ENCODE measurements at regions not wholly inside any gene's neighbourhood (a gene's known extent, or its start where the extent isn't known, plus 50 kb on each side); places are given as distances from the start of the nearest gene placed in this dataset. TPM values are rescaled to one million over a fixed set of nuclear protein-coding genes. Genes with fewer than 3 reads are reported as not detected.

- peak overlapping the region; percentile 67 for H3K27ac ChIP-seq
- peaks cover 16% of the 10 kb centered on the region for H3K4me1 ChIP-seq
- no peak for DNase-seq (ENCODE audit: extremely low spot score in 2 of 2)
- no peaks in the 10 kb centered on the region for H3K9me3 ChIP-seq
- intact Hi-C loops (cut with DNase I): no loop called here
- no peaks in the 10 kb centered on the region for H3K27me3 ChIP-seq
- TF ChIP-seq POLR2A (IDR thresholded peaks at IDR 0.05) (no peak), CTCF (IDR thresholded peaks at IDR 0.05) (no peak), POLR2AphosphoS5 (IDR thresholded peaks at IDR 0.05; ENCODE audit: insufficient read depth in 1 of 2, low read depth in 1 of 2) (no peak)
- no peaks in the 10 kb centered on the region for H3K36me3 ChIP-seq
- no peak overlapping the region for H3K4me3 ChIP-seq
These were observed 53.5 kb upstream of the DIO3 start for GRCh38 chr14:101507836-101508150.

- DNase-seq (ENCODE audit: extremely low spot score in 2 of 2): no peak
- Histone ChIP-seq H3K4me3 (no peak overlapping the region), H3K9me3 (no peaks in the 10 kb centered on the region), H3K27ac (no peak overlapping the region), H3K36me3 (no peaks in the 10 kb centered on the region), H3K4me1 (peaks cover 16% of the 10 kb centered on the region), H3K27me3 (no peaks in the 10 kb centered on the region)
- intact Hi-C loops (cut with DNase I): no loop called here
- TF ChIP-seq POLR2AphosphoS5 (IDR thresholded peaks at IDR 0.05; ENCODE audit: insufficient read depth in 1 of 2, low read depth in 1 of 2): no peak
- TF ChIP-seq CTCF (IDR thresholded peaks at IDR 0.05): no peak
- TF ChIP-seq POLR2A (IDR thresholded peaks at IDR 0.05): no peak
These were observed 52.9 kb upstream of the DIO3 start for GRCh38 chr14:101508196-101508947.

GRCh38 chr14:101508948-101509729 lies 52.2 kb upstream of the DIO3 start:
- DNase-seq (ENCODE audit: extremely low spot score in 2 of 2): no peak
- H3K27me3 ChIP-seq: no peaks in the 10 kb centered on the region
- intact Hi-C loops (cut with DNase I): no loop called here

GRCh38 chr14:101509730-101510371 lies 51.4 kb upstream of the DIO3 start:
- no peaks in the 10 kb centered on the region for H3K36me3 ChIP-seq
- H3K4me1 ChIP-seq: peaks cover 16% of the 10 kb centered on the region
- TF ChIP-seq POLR2AphosphoS5 (IDR thresholded peaks at IDR 0.05; ENCODE audit: insufficient read depth in 1 of 2, low read depth in 1 of 2): no peak
- no peak for TF ChIP-seq POLR2A (IDR thresholded peaks at IDR 0.05)
- no peak for TF ChIP-seq CTCF (IDR thresholded peaks at IDR 0.05)
- H3K27ac ChIP-seq: no peak overlapping the region
- intact Hi-C loops (cut with DNase I): no loop called here
- DNase-seq (ENCODE audit: extremely low spot score in 2 of 2): no peak
- H3K4me3 ChIP-seq: no peak overlapping the region
- no peaks in the 10 kb centered on the region for H3K9me3 ChIP-seq
- no peaks in the 10 kb centered on the region for H3K27me3 ChIP-seq

More at GRCh38 chr14:101508948-101509729, 52.2 kb upstream of the DIO3 start:
- Histone ChIP-seq H3K36me3 (no peaks in the 10 kb centered on the region), H3K27ac (no peak overlapping the region), H3K4me3 (no peak overlapping the region), H3K9me3 (no peaks in the 10 kb centered on the region), H3K4me1 (peaks cover 16% of the 10 kb centered on the region)
- TF ChIP-seq POLR2AphosphoS5 (IDR thresholded peaks at IDR 0.05; ENCODE audit: insufficient read depth in 1 of 2, low read depth in 1 of 2) (peak in 1 of 2 donors; percentile 39), POLR2A (IDR thresholded peaks at IDR 0.05) (no peak)

GRCh38 chr14:101511199-101511598 lies 50.1 kb upstream of the DIO3 start:
- no peak overlapping the region for H3K27ac ChIP-seq
- no peaks in the 10 kb centered on the region for H3K36me3 ChIP-seq
- DNase-seq (ENCODE audit: extremely low spot score in 2 of 2): no peak
- peaks cover 13% of the 10 kb centered on the region for H3K4me1 ChIP-seq
- H3K9me3 ChIP-seq: no peaks in the 10 kb centered on the region
- no peak overlapping the region for H3K4me3 ChIP-seq
- TF ChIP-seq POLR2A (IDR thresholded peaks at IDR 0.05) (no peak), CTCF (IDR thresholded peaks at IDR 0.05) (no peak)
- H3K27me3 ChIP-seq: no peaks in the 10 kb centered on the region
- intact Hi-C loops (cut with DNase I): no loop called here

MicroRNAs encoded in the stretch of these regions (microRNA counts, 767-probe panel; counts per million panel counts)
- 238 to 261 counts per million in 2 donors for microRNA hsa-miR-1185-5p
- microRNA hsa-miR-1193: 238 to 261 counts per million in 2 donors
- microRNA hsa-miR-1197: 238 to 261 counts per million in 2 donors
- 261 to 2,447 counts per million in 2 donors for microRNA hsa-miR-134
- 238 to 2,016 counts per million in 2 donors for microRNA hsa-miR-154-5p
- microRNA hsa-miR-299-3p: 238 to 261 counts per million in 2 donors
- 238 to 261 counts per million in 2 donors for microRNA hsa-miR-299-5p
- 238 to 261 counts per million in 2 donors for microRNA hsa-miR-300
- microRNA hsa-miR-323a-3p: 238 to 261 counts per million in 2 donors
- 238 to 261 counts per million in 2 donors for microRNA hsa-miR-323a-5p
- 238 to 261 counts per million in 2 donors for microRNA hsa-miR-323b-3p
- 238 to 261 counts per million in 2 donors for microRNA hsa-miR-323b-5p
- 238 to 261 counts per million in 2 donors for microRNA hsa-miR-329
- microRNA hsa-miR-369-3p: 238 to 261 counts per million in 2 donors
- microRNA hsa-miR-369-5p: 238 to 261 counts per million in 2 donors
- 5,004 to 5,357 counts per million in 2 donors for microRNA hsa-miR-376a-3p
- 261 to 2,527 counts per million in 2 donors for microRNA hsa-miR-376b
- microRNA hsa-miR-376c: 4,058 to 4,246 counts per million in 2 donors
- 238 to 261 counts per million in 2 donors for microRNA hsa-miR-377-3p
- microRNA hsa-miR-379-5p: 238 to 2,950 counts per million in 2 donors
- microRNA hsa-miR-380-3p: 238 to 261 counts per million in 2 donors
- microRNA hsa-miR-381: 238 to 261 counts per million in 2 donors
- 3,241 to 4,294 counts per million in 2 donors for microRNA hsa-miR-382-5p
- 899 to 2,328 counts per million in 2 donors for microRNA hsa-miR-409-3p
- microRNA hsa-miR-409-5p: 238 to 261 counts per million in 2 donors
- microRNA hsa-miR-410: 238 to 261 counts per million in 2 donors
- microRNA hsa-miR-411-5p: 3,003 to 4,182 counts per million in 2 donors
- microRNA hsa-miR-412: 238 to 261 counts per million in 2 donors
- 3,460 to 3,519 counts per million in 2 donors for microRNA hsa-miR-485-3p
- 1,786 to 2,502 counts per million in 2 donors for microRNA hsa-miR-485-5p
- microRNA hsa-miR-487a: 238 to 261 counts per million in 2 donors
- microRNA hsa-miR-487b: 261 to 2,619 counts per million in 2 donors
- 884 to 2,685 counts per million in 2 donors for microRNA hsa-miR-494
- microRNA hsa-miR-495: 3,638 to 4,332 counts per million in 2 donors
- microRNA hsa-miR-496: 238 to 261 counts per million in 2 donors
- 238 to 261 counts per million in 2 donors for microRNA hsa-miR-539-5p
- microRNA hsa-miR-541-3p: 238 to 261 counts per million in 2 donors
- microRNA hsa-miR-543: 238 to 1,257 counts per million in 2 donors
- microRNA hsa-miR-544a: 1,257 to 2,222 counts per million in 2 donors
- microRNA hsa-miR-654-3p: 238 to 261 counts per million in 2 donors
- microRNA hsa-miR-654-5p: 238 to 261 counts per million in 2 donors
- microRNA hsa-miR-655: 238 to 261 counts per million in 2 donors
- microRNA hsa-miR-656: 238 to 261 counts per million in 2 donors
- microRNA hsa-miR-668: 238 to 261 counts per million in 2 donors
- 238 to 1,506 counts per million in 2 donors for microRNA hsa-miR-758
- microRNA hsa-miR-889: 238 to 261 counts per million in 2 donors

Small RNA genes lying in the stretch of these regions (microRNA-seq; reads per million reads assigned to microRNA genes)
- gene MIR1185-1 (ENCODE audit: borderline number of aligned reads, borderline replicate concordance): 8.1 reads per million, percentile 18 among the genes with 10 or more reads in this experiment
- not detected for gene MIR1185-2 (ENCODE audit: borderline number of aligned reads, borderline replicate concordance)
- gene MIR1193 (ENCODE audit: borderline number of aligned reads, borderline replicate concordance): not detected
- gene MIR1197 (ENCODE audit: borderline number of aligned reads, borderline replicate concordance): not detected
- 94.3 reads per million, percentile 52 among the genes with 10 or more reads in this experiment for gene MIR134 (ENCODE audit: borderline number of aligned reads, borderline replicate concordance)
- 105 reads per million, percentile 54 among the genes with 10 or more reads in this experiment for gene MIR154 (ENCODE audit: borderline number of aligned reads, borderline replicate concordance)
- gene MIR299 (ENCODE audit: borderline number of aligned reads, borderline replicate concordance): 153 reads per million, percentile 58 among the genes with 10 or more reads in this experiment
- not detected for gene MIR300 (ENCODE audit: borderline number of aligned reads, borderline replicate concordance)
- 16.8 reads per million, percentile 29 among the genes with 10 or more reads in this experiment for gene MIR323A (ENCODE audit: borderline number of aligned reads, borderline replicate concordance)
- not detected for gene MIR323B (ENCODE audit: borderline number of aligned reads, borderline replicate concordance)
- not detected for gene MIR329-1 (ENCODE audit: borderline number of aligned reads, borderline replicate concordance)
- gene MIR329-2 (ENCODE audit: borderline number of aligned reads, borderline replicate concordance): not detected
- 335 reads per million, percentile 66 among the genes with 10 or more reads in this experiment for gene MIR369 (ENCODE audit: borderline number of aligned reads, borderline replicate concordance)
- gene MIR376A1 (ENCODE audit: borderline number of aligned reads, borderline replicate concordance): 1.9 reads per million
- gene MIR376A2 (ENCODE audit: borderline number of aligned reads, borderline replicate concordance): not detected
- 19.1 reads per million, percentile 32 among the genes with 10 or more reads in this experiment for gene MIR376B (ENCODE audit: borderline number of aligned reads, borderline replicate concordance)
- gene MIR376C (ENCODE audit: borderline number of aligned reads, borderline replicate concordance): 851 reads per million, percentile 76 among the genes with 10 or more reads in this experiment
- gene MIR377 (ENCODE audit: borderline number of aligned reads, borderline replicate concordance): 18.7 reads per million, percentile 31 among the genes with 10 or more reads in this experiment
- gene MIR379 (ENCODE audit: borderline number of aligned reads, borderline replicate concordance): 351 reads per million, percentile 67 among the genes with 10 or more reads in this experiment
- gene MIR380 (ENCODE audit: borderline number of aligned reads, borderline replicate concordance): not detected
- 107 reads per million, percentile 55 among the genes with 10 or more reads in this experiment for gene MIR381 (ENCODE audit: borderline number of aligned reads, borderline replicate concordance)
- gene MIR382 (ENCODE audit: borderline number of aligned reads, borderline replicate concordance): 444 reads per million, percentile 70 among the genes with 10 or more reads in this experiment
- gene MIR409 (ENCODE audit: borderline number of aligned reads, borderline replicate concordance): 420 reads per million, percentile 69 among the genes with 10 or more reads in this experiment
- gene MIR411 (ENCODE audit: borderline number of aligned reads, borderline replicate concordance): 502 reads per million, percentile 71 among the genes with 10 or more reads in this experiment
- 4.3 reads per million for gene MIR412 (ENCODE audit: borderline number of aligned reads, borderline replicate concordance)
- 20.6 reads per million, percentile 34 among the genes with 10 or more reads in this experiment for gene MIR485 (ENCODE audit: borderline number of aligned reads, borderline replicate concordance)
- gene MIR487A (ENCODE audit: borderline number of aligned reads, borderline replicate concordance): 19.6 reads per million, percentile 33 among the genes with 10 or more reads in this experiment
- gene MIR487B (ENCODE audit: borderline number of aligned reads, borderline replicate concordance): 787 reads per million, percentile 74 among the genes with 10 or more reads in this experiment
- gene MIR494 (ENCODE audit: borderline number of aligned reads, borderline replicate concordance): 101 reads per million, percentile 53 among the genes with 10 or more reads in this experiment
- 17.7 reads per million, percentile 30 among the genes with 10 or more reads in this experiment for gene MIR495 (ENCODE audit: borderline number of aligned reads, borderline replicate concordance)
- 1.4 reads per million for gene MIR496 (ENCODE audit: borderline number of aligned reads, borderline replicate concordance)
- 10.1 reads per million, percentile 21 among the genes with 10 or more reads in this experiment for gene MIR539 (ENCODE audit: borderline number of aligned reads, borderline replicate concordance)
- 1.4 reads per million for gene MIR541 (ENCODE audit: borderline number of aligned reads, borderline replicate concordance)
- gene MIR543 (ENCODE audit: borderline number of aligned reads, borderline replicate concordance): 25.4 reads per million, percentile 36 among the genes with 10 or more reads in this experiment
- not detected for gene MIR544A (ENCODE audit: borderline number of aligned reads, borderline replicate concordance)
- 41.6 reads per million, percentile 40 among the genes with 10 or more reads in this experiment for gene MIR654 (ENCODE audit: borderline number of aligned reads, borderline replicate concordance)
- gene MIR655 (ENCODE audit: borderline number of aligned reads, borderline replicate concordance): 3.4 reads per million
- 4.8 reads per million, percentile 3 among the genes with 10 or more reads in this experiment for gene MIR656 (ENCODE audit: borderline number of aligned reads, borderline replicate concordance)
- not detected for gene MIR668 (ENCODE audit: borderline number of aligned reads, borderline replicate concordance)
- gene MIR758 (ENCODE audit: borderline number of aligned reads, borderline replicate concordance): 1.4 reads per million
- 32.5 reads per million, percentile 38 among the genes with 10 or more reads in this experiment for gene MIR889 (ENCODE audit: borderline number of aligned reads, borderline replicate concordance)

Small RNA genes lying in the stretch of these regions (small RNA-seq; reads per million reads assigned to genes)
- gene MIR1185-1 (not detected), gene MIR1185-2 (not detected), gene MIR1193 (not detected), gene MIR1197 (not detected), gene MIR134 (57.6 reads per million, percentile 97 among the genes with 10 or more reads in this experiment), gene MIR154 (not detected), gene MIR299 (2.1 reads per million, percentile 61 among the genes with 10 or more reads in this experiment), gene MIR300 (not detected), gene MIR323A (not detected), gene MIR323B (not detected), gene MIR329-1 (not detected), gene MIR329-2 (not detected), gene MIR369 (0.60 reads per million), gene MIR377 (0.69 reads per million), gene MIR379 (2.7 reads per million, percentile 71 among the genes with 10 or more reads in this experiment), gene MIR380 (not detected), gene MIR381 (40.1 reads per million, percentile 96 among the genes with 10 or more reads in this experiment), gene MIR409 (114 reads per million, percentile 97 among the genes with 10 or more reads in this experiment), gene MIR411 (61.2 reads per million, percentile 97 among the genes with 10 or more reads in this experiment), gene MIR412 (0.34 reads per million), gene MIR485 (3.1 reads per million, percentile 76 among the genes with 10 or more reads in this experiment), gene MIR487A (0.86 reads per million, percentile 8 among the genes with 10 or more reads in this experiment), gene MIR487B (1.7 reads per million, percentile 52 among the genes with 10 or more reads in this experiment), gene MIR494 (0.34 reads per million), gene MIR495 (1.5 reads per million, percentile 42 among the genes with 10 or more reads in this experiment), gene MIR496 (not detected), gene MIR539 (not detected), gene MIR541 (0.52 reads per million), gene MIR543 (0.34 reads per million), gene MIR544A (not detected), gene MIR654 (28.7 reads per million, percentile 96 among the genes with 10 or more reads in this experiment), gene MIR655 (not detected), gene MIR656 (not detected), gene MIR668 (not detected), gene MIR758 (not detected), gene MIR889 (4.4 reads per million, percentile 84 among the genes with 10 or more reads in this experiment), gene RF00012 (not detected), gene RF00181 (not detected), gene SNORD114-10 (1.7 reads per million, percentile 52 among the genes with 10 or more reads in this experiment), gene SNORD114-11 (not detected), gene SNORD114-12 (19,309 reads per million, percentile 100 among the genes with 10 or more reads in this experiment), gene SNORD114-13 (1.1 reads per million, percentile 26 among the genes with 10 or more reads in this experiment), gene SNORD114-14 (1,013 reads per million, percentile 99 among the genes with 10 or more reads in this experiment), gene SNORD114-15 (46.5 reads per million, percentile 96 among the genes with 10 or more reads in this experiment), gene SNORD114-16 (not detected), gene SNORD114-17 (265 reads per million, percentile 98 among the genes with 10 or more reads in this experiment), gene SNORD114-18 (not detected), gene SNORD114-19 (0.34 reads per million), gene SNORD114-20 (669 reads per million, percentile 99 among the genes with 10 or more reads in this experiment), gene SNORD114-21 (192 reads per million, percentile 98 among the genes with 10 or more reads in this experiment), gene SNORD114-22 (2,669 reads per million, percentile 99 among the genes with 10 or more reads in this experiment), gene SNORD114-23 (411 reads per million, percentile 98 among the genes with 10 or more reads in this experiment), gene SNORD114-24 (1.3 reads per million, percentile 35 among the genes with 10 or more reads in this experiment), gene SNORD114-25 (963 reads per million, percentile 99 among the genes with 10 or more reads in this experiment), gene SNORD114-26 (not detected), gene SNORD114-27 (not detected), gene SNORD114-28 (359 reads per million, percentile 98 among the genes with 10 or more reads in this experiment), gene SNORD114-29 (0.60 reads per million), gene SNORD114-30 (not detected), gene SNORD114-31 (not detected), gene SNORD114-5 (3.6 reads per million, percentile 80 among the genes with 10 or more reads in this experiment), gene SNORD114-6 (not detected), gene SNORD114-7 (not detected), gene SNORD114-9 (733 reads per million, percentile 99 among the genes with 10 or more reads in this experiment)

All from vagina (tissue), 2 donors.